ENCODE measurements at regions not wholly inside any gene's neighbourhood (a gene's known extent, or its start where the extent isn't known, plus 50 kb on each side); places are given as distances from the start of the nearest gene placed in this dataset.

DNA sequence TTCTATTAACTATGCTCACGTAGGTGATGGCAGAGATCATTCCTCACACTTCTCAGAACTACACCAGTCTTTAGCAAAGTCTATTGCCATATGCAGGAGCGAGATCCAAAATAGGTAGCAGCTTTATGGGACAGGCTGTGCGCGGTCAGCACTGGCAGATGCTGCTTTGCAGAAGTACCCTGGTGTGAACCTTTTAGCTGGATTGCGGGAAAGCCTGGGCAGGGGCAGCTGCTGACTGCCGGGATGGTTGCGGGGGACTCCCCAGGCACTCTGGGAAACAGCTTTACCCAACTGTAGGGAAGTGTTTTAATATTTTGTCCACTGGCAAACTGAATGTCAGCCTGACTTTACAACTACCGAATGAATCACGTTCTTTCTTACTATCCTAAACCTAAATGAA lies 251.3 kb downstream of the HS3ST3A1 start:
- no peak overlapping the region for H3T11ph ChIP-seq (ENCODE audit: low read length)
- H2AFZ ChIP-seq (ENCODE audit: low read length), result no peak overlapping the region
- H3K36me3 Mint-ChIP-seq (ENCODE audit: insufficient read depth in 1 of 3, low read depth in 3 of 3), result peaks cover 0 to 8% (median 0%) of the 10 kb centered on the region in 3 experiments; a peak in 3 of 7 replicates
- H3K18ac ChIP-seq (ENCODE audit: insufficient read length, low read depth, low read length), result no peak overlapping the region
- no peak overlapping the region for H3K9ac ChIP-seq (ENCODE audit: extremely low read depth, insufficient read length, low read length)
- H4K20me1 ChIP-seq (ENCODE audit: control insufficient read depth, insufficient read depth, insufficient read length), result no peaks in the 10 kb centered on the region
- no peak overlapping the region for H2BK120ac ChIP-seq (ENCODE audit: low read depth, low read length, poor library complexity, severe bottlenecking)
- H3K4ac ChIP-seq (ENCODE audit: low read depth, low read length), result no peak overlapping the region
- H4K8ac ChIP-seq (replicated peaks; ENCODE audit: insufficient read length, low read depth, low read length), result no peak overlapping the region
- no peak overlapping the region for H3K23ac ChIP-seq (ENCODE audit: insufficient read length, low read depth, low read length)
- no peaks in the 10 kb centered on the region; the same call in 1 of the 2 replicates for H3K4me1 ChIP-seq (ENCODE audit: insufficient read depth, low read length)
- H2AK5ac ChIP-seq (ENCODE audit: insufficient read length, low read length), result no peak overlapping the region
- H3K14ac ChIP-seq (ENCODE audit: insufficient read depth, low read length), result no peak overlapping the region
- H3K79me1 ChIP-seq (ENCODE audit: insufficient read depth, low read depth, low read length, poor library complexity, severe bottlenecking), result no peaks in the 10 kb centered on the region
- no CpG with 5 or more reads among the region's 9 CpGs for WGBS (ENCODE audit: extremely low coverage, insufficient read length, low lambda C conversion rate)
- H3K9me3 Mint-ChIP-seq, result peaks cover 4 to 5% of the 10 kb centered on the region in 2 experiments; a peak in 2 of 5 replicates
- no peaks in the 10 kb centered on the region for H3K27me3 ChIP-seq (ENCODE audit: insufficient read depth, low read length)
- H3K9me3 ChIP-seq (ENCODE audit: control insufficient read depth, low read depth, low read length), result no peaks in the 10 kb centered on the region
- no peak overlapping the region for H4K91ac ChIP-seq (ENCODE audit: insufficient read length, low read depth, low read length)
- H3K23me2 ChIP-seq (ENCODE audit: insufficient read length, low read depth, low read length, poor library complexity, severe bottlenecking), result no peaks in the 10 kb centered on the region
- TF ChIP-seq, protein P1, sequence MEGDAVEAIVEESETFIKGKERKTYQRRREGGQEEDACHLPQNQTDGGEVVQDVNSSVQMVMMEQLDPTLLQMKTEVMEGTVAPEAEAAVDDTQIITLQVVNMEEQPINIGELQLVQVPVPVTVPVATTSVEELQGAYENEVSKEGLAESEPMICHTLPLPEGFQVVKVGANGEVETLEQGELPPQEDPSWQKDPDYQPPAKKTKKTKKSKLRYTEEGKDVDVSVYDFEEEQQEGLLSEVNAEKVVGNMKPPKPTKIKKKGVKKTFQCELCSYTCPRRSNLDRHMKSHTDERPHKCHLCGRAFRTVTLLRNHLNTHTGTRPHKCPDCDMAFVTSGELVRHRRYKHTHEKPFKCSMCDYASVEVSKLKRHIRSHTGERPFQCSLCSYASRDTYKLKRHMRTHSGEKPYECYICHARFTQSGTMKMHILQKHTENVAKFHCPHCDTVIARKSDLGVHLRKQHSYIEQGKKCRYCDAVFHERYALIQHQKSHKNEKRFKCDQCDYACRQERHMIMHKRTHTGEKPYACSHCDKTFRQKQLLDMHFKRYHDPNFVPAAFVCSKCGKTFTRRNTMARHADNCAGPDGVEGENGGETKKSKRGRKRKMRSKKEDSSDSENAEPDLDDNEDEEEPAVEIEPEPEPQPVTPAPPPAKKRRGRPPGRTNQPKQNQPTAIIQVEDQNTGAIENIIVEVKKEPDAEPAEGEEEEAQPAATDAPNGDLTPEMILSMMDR (conservative IDR thresholded peaks at IDR 0.05), result no peak
- H3K4me1 Mint-ChIP-seq, result peaks cover 14 to 15% of the 10 kb centered on the region in 2 experiments
- DNase-seq, result no peak
- H2BK12ac ChIP-seq (ENCODE audit: insufficient read length, low read depth, low read length), result no peak overlapping the region
- H4K5ac ChIP-seq (ENCODE audit: insufficient read length, low read depth, low read length), result no peak overlapping the region
- H3K4me2 ChIP-seq (ENCODE audit: insufficient read depth, insufficient read length, low read length), result no peak overlapping the region
- H2BK15ac ChIP-seq (ENCODE audit: low read depth, low read length), result no peak overlapping the region
- no peak overlapping the region for H2BK20ac ChIP-seq (ENCODE audit: low read depth, low read length, poor library complexity, severe bottlenecking)
- H2BK5ac ChIP-seq (ENCODE audit: insufficient read length, low read length), result no peak overlapping the region
- no peak overlapping the region for H3K4me3 Mint-ChIP-seq
- H3K56ac ChIP-seq (ENCODE audit: insufficient read length, low read depth, low read length), result no peak overlapping the region
- H3K27ac Mint-ChIP-seq, result no peak overlapping the region
- no peaks in the 10 kb centered on the region for H3K79me2 ChIP-seq (ENCODE audit: insufficient read depth, low read length)
- no peaks in the 10 kb centered on the region; the same call in none of the 2 replicates for H3K27me3 Mint-ChIP-seq (ENCODE audit: low read depth)
- no peak overlapping the region for H3K27ac ChIP-seq (ENCODE audit: insufficient read length, low read depth, low read length)

All from H9 (cell line).